RWPE2 (cell line): ENCODE measurements at regions not wholly inside any gene's neighbourhood (a gene's known extent, or its start where the extent isn't known, plus 50 kb on each side); places are given as distances from the start of the nearest gene placed in this dataset.

Experiments used
- ATAC-seq: fragments of 200-7000 bp; cut with Tn5 transposase; 3 replicates; pipeline ENCODE4 v1.9.1; 2021; ENCODE audit warnings: low read depth
- DNase-seq: peaks from one replicate; pipeline ENCODE4 v3.0.0-alpha.2; 2020; ENCODE audit warnings: low spot score
- H3K27ac ChIP-seq: fragments of 450-650 bp; 2 replicates; pipeline ENCODE4 v1.5.1; 2017; ENCODE audit warnings: mild to moderate bottlenecking; ENCODE audit not compliant: poor library complexity, severe bottlenecking
- H3K27me3 ChIP-seq: fragments of 250-450 bp; sonication (Bioruptor Pico); 2 replicates; pipeline ENCODE4 v1.5.1; 2021; ENCODE audit warnings: mild to moderate bottlenecking, moderate library complexity; ENCODE audit not compliant: insufficient read depth, poor library complexity, severe bottlenecking
- H3K36me3 ChIP-seq: fragments of 250-450 bp; sonication (Bioruptor Pico); 2 replicates; pipeline ENCODE4 v1.5.1; 2020; ENCODE audit warnings: low read depth, mild to moderate bottlenecking, moderate library complexity
- H3K4me1 ChIP-seq: fragments of 250-450 bp; sonication (Bioruptor Pico); 2 replicates; pipeline ENCODE4 v1.5.1; 2021; ENCODE audit warnings: mild to moderate bottlenecking, moderate library complexity; ENCODE audit not compliant: insufficient read depth, poor library complexity, severe bottlenecking
- H3K4me3 ChIP-seq: fragments of 250-450 bp; sonication (Bioruptor Pico); 2 replicates; pipeline ENCODE4 v1.5.1; 2021; ENCODE audit warnings: mild to moderate bottlenecking, moderate library complexity; ENCODE audit not compliant: severe bottlenecking
- H3K9me3 ChIP-seq: fragments of 250-450 bp; sonication (Bioruptor Pico); 2 replicates; pipeline ENCODE4 v1.5.1; 2021; ENCODE audit warnings: mild to moderate bottlenecking, moderate library complexity; ENCODE audit not compliant: severe bottlenecking
- TF ChIP-seq, protein P1 (sequence below): fragments of 450-650 bp; IDR thresholded peaks from one replicate; pipeline ENCODE4 v1.5.1; 2017; ENCODE audit warnings: mild to moderate bottlenecking, moderate library complexity; ENCODE audit not compliant: poor library complexity, severe bottlenecking

GRCh38 chr13:31528758-31529157, 210.6 kb upstream of the RXFP2 start:
- H3K9me3 ChIP-seq, result no peaks in the 10 kb centered on the region
- H3K27me3 ChIP-seq, result no peaks in the 10 kb centered on the region
- DNase-seq, result no peak
- H3K4me1 ChIP-seq, result no peaks in the 10 kb centered on the region
- H3K4me3 ChIP-seq, result no peak overlapping the region
- no peaks in the 10 kb centered on the region for H3K36me3 ChIP-seq
- no peak overlapping the region for H3K27ac ChIP-seq
- ATAC-seq, result no peak
- TF ChIP-seq, protein P1, sequence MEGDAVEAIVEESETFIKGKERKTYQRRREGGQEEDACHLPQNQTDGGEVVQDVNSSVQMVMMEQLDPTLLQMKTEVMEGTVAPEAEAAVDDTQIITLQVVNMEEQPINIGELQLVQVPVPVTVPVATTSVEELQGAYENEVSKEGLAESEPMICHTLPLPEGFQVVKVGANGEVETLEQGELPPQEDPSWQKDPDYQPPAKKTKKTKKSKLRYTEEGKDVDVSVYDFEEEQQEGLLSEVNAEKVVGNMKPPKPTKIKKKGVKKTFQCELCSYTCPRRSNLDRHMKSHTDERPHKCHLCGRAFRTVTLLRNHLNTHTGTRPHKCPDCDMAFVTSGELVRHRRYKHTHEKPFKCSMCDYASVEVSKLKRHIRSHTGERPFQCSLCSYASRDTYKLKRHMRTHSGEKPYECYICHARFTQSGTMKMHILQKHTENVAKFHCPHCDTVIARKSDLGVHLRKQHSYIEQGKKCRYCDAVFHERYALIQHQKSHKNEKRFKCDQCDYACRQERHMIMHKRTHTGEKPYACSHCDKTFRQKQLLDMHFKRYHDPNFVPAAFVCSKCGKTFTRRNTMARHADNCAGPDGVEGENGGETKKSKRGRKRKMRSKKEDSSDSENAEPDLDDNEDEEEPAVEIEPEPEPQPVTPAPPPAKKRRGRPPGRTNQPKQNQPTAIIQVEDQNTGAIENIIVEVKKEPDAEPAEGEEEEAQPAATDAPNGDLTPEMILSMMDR, result no peak

DNA sequence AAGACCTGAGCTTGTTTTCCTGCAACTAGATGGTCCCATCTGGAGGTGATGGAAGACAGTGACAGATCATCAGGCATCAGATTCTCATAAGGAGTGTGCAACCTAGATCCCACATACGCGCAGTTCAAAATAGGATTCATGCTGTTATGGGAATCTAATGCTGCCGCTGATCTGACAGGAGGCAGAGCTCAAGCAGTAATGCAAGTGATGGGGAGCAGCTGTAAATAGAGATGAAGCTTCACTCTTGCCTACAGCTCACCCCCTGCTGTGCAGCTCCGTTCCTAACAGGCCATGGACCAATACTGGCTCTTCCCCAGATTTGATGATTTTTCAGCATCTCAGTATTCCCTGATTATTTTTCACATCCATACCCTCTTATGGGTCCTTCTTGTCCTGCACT, 208.4 kb upstream of the RXFP2 start:
- DNase-seq (no peak), ATAC-seq (no peak)
- no peaks in the 10 kb centered on the region for H3K4me1 ChIP-seq
- no peak overlapping the region for H3K4me3 ChIP-seq
- H3K9me3 ChIP-seq, result no peaks in the 10 kb centered on the region
- no peaks in the 10 kb centered on the region for H3K27me3 ChIP-seq
- no peaks in the 10 kb centered on the region for H3K36me3 ChIP-seq
- no peak overlapping the region for H3K27ac ChIP-seq
- TF ChIP-seq, protein P1, result no peak

DNA sequence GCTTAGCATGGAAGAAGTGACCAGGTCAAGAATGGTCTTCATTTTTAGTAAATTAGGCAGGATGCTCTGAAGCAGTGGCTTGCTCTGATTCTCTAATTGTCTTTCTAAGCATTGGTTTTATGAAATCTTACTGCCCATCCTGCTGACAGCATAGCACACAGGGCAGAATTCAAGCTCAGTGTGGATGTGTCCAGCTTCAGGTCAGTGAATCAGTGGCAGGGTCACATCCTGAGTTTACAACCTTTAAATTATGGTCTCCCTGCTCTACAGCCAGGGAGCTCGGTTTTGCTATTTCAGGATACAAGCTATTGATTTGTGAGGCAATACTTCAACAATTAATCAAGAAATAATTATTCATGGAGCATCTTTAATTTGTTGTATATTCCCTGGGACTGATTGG, 202.3 kb upstream of the RXFP2 start:
- no peak for DNase-seq
- peaks cover 8% of the 10 kb centered on the region for H3K4me1 ChIP-seq
- H3K9me3 ChIP-seq, result no peaks in the 10 kb centered on the region
- TF ChIP-seq, protein P1, result no peak
- ATAC-seq, result no peak
- H3K4me3 ChIP-seq, result no peak overlapping the region
- no peak overlapping the region for H3K27ac ChIP-seq
- H3K27me3 ChIP-seq, result no peaks in the 10 kb centered on the region
- H3K36me3 ChIP-seq, result no peaks in the 10 kb centered on the region

DNA sequence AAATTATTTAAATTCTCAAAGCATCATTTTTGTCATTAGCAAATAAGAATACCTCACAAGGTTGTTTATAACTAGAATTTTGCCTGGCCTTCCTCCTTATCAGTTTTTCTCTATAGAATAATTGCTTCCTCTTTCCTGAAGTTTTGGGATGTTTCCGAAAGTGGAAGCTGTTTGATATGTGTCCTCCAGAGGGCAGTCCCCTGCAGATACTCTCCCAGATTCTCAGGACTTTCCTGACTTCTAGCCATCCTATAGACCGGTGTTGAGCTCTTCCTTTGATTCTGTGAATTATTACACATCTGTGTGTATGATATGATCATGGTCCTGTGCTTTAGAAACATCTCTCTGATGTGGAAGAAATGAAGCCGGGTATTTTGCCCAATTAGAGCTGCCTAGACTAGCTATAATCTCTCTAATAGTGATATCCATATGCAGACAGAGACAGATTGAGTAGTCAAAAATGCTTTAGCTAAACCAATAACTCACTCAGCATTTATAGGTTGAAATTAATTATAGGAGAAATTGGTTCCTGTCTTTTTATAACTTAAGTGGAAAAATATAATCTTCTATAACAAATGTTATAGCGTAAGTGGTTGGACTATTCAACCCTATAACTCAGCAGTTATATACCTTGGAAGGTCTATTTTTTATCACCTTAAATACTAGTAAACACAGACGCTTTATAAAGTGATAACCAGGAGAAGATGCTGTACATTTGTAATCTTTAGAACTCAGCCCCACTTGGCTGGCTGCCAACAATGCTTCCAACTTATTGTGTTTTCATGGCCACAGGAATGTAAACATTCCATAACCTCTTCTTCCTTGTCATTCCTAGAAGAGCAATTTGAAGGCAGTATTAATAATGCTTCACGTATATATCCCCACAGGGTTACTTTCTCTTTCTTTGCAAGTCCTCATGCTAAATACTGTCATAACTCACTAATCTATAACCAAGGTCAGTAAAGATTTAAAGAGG, 201.0 kb upstream of the RXFP2 start:
- Histone ChIP-seq H3K36me3 (no peaks in the 10 kb centered on the region), H3K27ac (no peak overlapping the region), H3K27me3 (no peaks in the 10 kb centered on the region), H3K4me1 (peaks cover 8% of the 10 kb centered on the region), H3K9me3 (no peaks in the 10 kb centered on the region), H3K4me3 (no peak overlapping the region)
- DNase-seq (peak; percentile 43), ATAC-seq (peak; percentile 69)
- TF ChIP-seq, protein P1, result peak; percentile 68

GRCh38 chr13:31540281-31540680, 199.0 kb upstream of the RXFP2 start:
- no peaks in the 10 kb centered on the region for H3K36me3 ChIP-seq
- peaks cover 8% of the 10 kb centered on the region for H3K4me1 ChIP-seq
- DNase-seq, result no peak
- H3K27ac ChIP-seq, result no peak overlapping the region
- no peak for ATAC-seq
- no peaks in the 10 kb centered on the region for H3K27me3 ChIP-seq
- no peak overlapping the region for H3K4me3 ChIP-seq
- H3K9me3 ChIP-seq, result no peaks in the 10 kb centered on the region
- TF ChIP-seq, protein P1, result no peak
